ENCODE measurements at regions not wholly inside any gene's neighbourhood (a gene's known extent, or its start where the extent isn't known, plus 50 kb on each side); places are given as distances from the start of the nearest gene placed in this dataset.

GRCh38 chr12:74848006-74848405, 310.4 kb downstream of the ATXN7L3B start:
- H3K9me3 ChIP-seq, result no peaks in the 10 kb centered on the region
- no peaks in the 10 kb centered on the region for H3K36me3 ChIP-seq
- no peak for TF ChIP-seq CTCF (IDR thresholded peaks at IDR 0.05; ENCODE audit: low read depth, low read length)
- H3K4me3 ChIP-seq (ENCODE audit: low read depth, low read length), result no peak overlapping the region
- no peaks in the 10 kb centered on the region; the same call in 1 of the 2 replicates for H3K27me3 ChIP-seq
- H3K4me1 ChIP-seq, result no peaks in the 10 kb centered on the region
- no peak for DNase-seq

- Histone ChIP-seq H3K4me1 (no peaks in the 10 kb centered on the region), H3K27me3 (no peaks in the 10 kb centered on the region), H3K36me3 (no peaks in the 10 kb centered on the region), H3K9me3 (no peaks in the 10 kb centered on the region), H3K4me3 (ENCODE audit: low read depth, low read length) (no peak overlapping the region)
- TF ChIP-seq CTCF (IDR thresholded peaks at IDR 0.05; ENCODE audit: low read depth, low read length), result no peak
- no peak for DNase-seq
Measured at GRCh38 chr12:74849801-74850200, 312.2 kb downstream of the ATXN7L3B start.

GRCh38 chr12:74871817-74872216, 334.2 kb downstream of the ATXN7L3B start:
- TF ChIP-seq CTCF (IDR thresholded peaks at IDR 0.05; ENCODE audit: low read depth, low read length), result no peak
- H3K4me1 ChIP-seq, result no peaks in the 10 kb centered on the region
- no peak overlapping the region for H3K4me3 ChIP-seq (ENCODE audit: low read depth, low read length)
- no peaks in the 10 kb centered on the region for H3K9me3 ChIP-seq
- no peak for DNase-seq
- no peaks in the 10 kb centered on the region for H3K36me3 ChIP-seq
- H3K27me3 ChIP-seq, result no peaks in the 10 kb centered on the region

GRCh38 chr12:74885775-74886174, 323.9 kb downstream of the KCNC2 start:
- no peak overlapping the region for H3K4me3 ChIP-seq (ENCODE audit: low read depth, low read length)
- no peak for TF ChIP-seq CTCF (IDR thresholded peaks at IDR 0.05; ENCODE audit: low read depth, low read length)
- H3K27me3 ChIP-seq, result no peaks in the 10 kb centered on the region
- H3K9me3 ChIP-seq, result no peaks in the 10 kb centered on the region
- no peaks in the 10 kb centered on the region for H3K4me1 ChIP-seq
- DNase-seq, result no peak
- no peaks in the 10 kb centered on the region for H3K36me3 ChIP-seq

GRCh38 chr12:74889073-74889472, 320.6 kb downstream of the KCNC2 start:
- TF ChIP-seq CTCF (IDR thresholded peaks at IDR 0.05; ENCODE audit: low read depth, low read length), result no peak
- Histone ChIP-seq H3K27me3 (no peaks in the 10 kb centered on the region), H3K4me3 (ENCODE audit: low read depth, low read length) (no peak overlapping the region)

GRCh38 chr12:74889563-74890236, 319.9 kb downstream of the KCNC2 start:
- TF ChIP-seq CTCF (IDR thresholded peaks at IDR 0.05; ENCODE audit: low read depth, low read length), result no peak
- no peak for DNase-seq
- H3K27me3 ChIP-seq, result no peaks in the 10 kb centered on the region
- H3K4me3 ChIP-seq (ENCODE audit: low read depth, low read length), result no peak overlapping the region
- no peaks in the 10 kb centered on the region for H3K4me1 ChIP-seq
- H3K9me3 ChIP-seq, result no peaks in the 10 kb centered on the region
- H3K36me3 ChIP-seq, result no peaks in the 10 kb centered on the region

More at GRCh38 chr12:74889073-74889472, 320.6 kb downstream of the KCNC2 start:
- H3K36me3 ChIP-seq, result no peaks in the 10 kb centered on the region
- DNase-seq, result no peak
- H3K4me1 ChIP-seq, result no peaks in the 10 kb centered on the region
- no peaks in the 10 kb centered on the region for H3K9me3 ChIP-seq
